Activated CD4-positive, alpha-beta T cell treated with anti-CD3 and anti-CD28 coated beads for 36 hours (primary cell): ENCODE measurements at regions not wholly inside any gene's neighbourhood (a gene's known extent, or its start where the extent isn't known, plus 50 kb on each side); places are given as distances from the start of the nearest gene placed in this dataset.
"Not testable (repeated sequence)": the region's sequence is repeated elsewhere in the genome, so short reads cannot be mapped to it uniquely, and the experiment has no call there.

Experiments used
- ATAC-seq: fragments of 200-7000 bp; cut with Tn5 transposase; one replicate; pipeline ENCODE4 v1.10.0; 2021; ENCODE audit warnings: mild to moderate bottlenecking, moderate library complexity
- CTCF ChIA-PET: fragments of 350-600 bp; sonication (Branson Sonifier 250); formaldehyde crosslinking; loops from one replicate; lab custom pipeline; 2021; ENCODE audit warnings: antibody characterized with exemption; lab: Charles Lee
- POLR2A ChIA-PET: fragments of 350-600 bp; sonication (Branson Sonifier 250); formaldehyde crosslinking; loops from one replicate; lab custom pipeline; 2021; ENCODE audit warnings: antibody characterized with exemption, inconsistent platforms; lab: Charles Lee
- DNase-seq: peaks from one replicate; pipeline ENCODE4 v3.0.0-alpha.2; 2020
- H3K27ac Mint-ChIP-seq: one replicate; pipeline ENCODE4 v1.8.0; 2021; ENCODE audit warnings: mixed read lengths
- H3K27me3 Mint-ChIP-seq: one replicate; pipeline ENCODE4 v1.8.0; 2021; ENCODE audit warnings: mixed read lengths
- H3K36me3 Mint-ChIP-seq: one replicate; pipeline ENCODE4 v1.8.0; 2021; ENCODE audit warnings: low read depth, mixed read lengths
- H3K4me1 Mint-ChIP-seq: one replicate; pipeline ENCODE4 v1.8.0; 2021; ENCODE audit warnings: mixed read lengths
- H3K4me3 Mint-ChIP-seq: one replicate; pipeline ENCODE4 v1.8.0; 2021; ENCODE audit warnings: mild to moderate bottlenecking, moderate library complexity, mixed read lengths
- H3K9me3 Mint-ChIP-seq: one replicate; pipeline ENCODE4 v1.8.0; 2021; ENCODE audit warnings: low read depth, mixed read lengths
- intact Hi-C, 2 experiments: fragments of 100-400 bp; cut with DNase I in 1 of 2; cut with micrococcal nuclease in 1 of 2; formaldehyde crosslinking; loops; one replicate each; pipeline versions ENCODE4 v1.14.2 to v1.15.1; 2022 to 2024; cut with DNase I, micrococcal nuclease

GRCh38 chr1:234780112-234780511 is 170.1 kb upstream of the IRF2BP2 start:
- POLR2A ChIA-PET, result no interaction called here
- no peak for ATAC-seq
- H3K9me3 Mint-ChIP-seq, result peaks cover 4% of the 10 kb centered on the region

GRCh38 chr1:234779600-234779999 is 169.6 kb upstream of the IRF2BP2 start:
- H3K27me3 Mint-ChIP-seq, POLR2A ChIA-PET, H3K9me3 Mint-ChIP-seq, H3K4me1 Mint-ChIP-seq, intact Hi-C loops, H3K36me3 Mint-ChIP-seq, H3K27ac Mint-ChIP-seq, DNase-seq, H3K4me3 Mint-ChIP-seq, ATAC-seq: not testable (repeated sequence)
- CTCF ChIA-PET, result interaction anchor here (1.0 kb wide), 1 partner anchor 85 kb away, joined by 4 read pairs; no protein-coding TSS in a partner anchor

More at GRCh38 chr1:234780112-234780511, 170.1 kb upstream of the IRF2BP2 start:
- Mint-ChIP-seq H3K4me3 (no peak overlapping the region), H3K27me3 (no peaks in the 10 kb centered on the region), H3K4me1 (no peaks in the 10 kb centered on the region), H3K36me3 (no peaks in the 10 kb centered on the region), H3K27ac (no peak overlapping the region)
- DNase-seq, result no peak
- CTCF ChIA-PET, result interaction anchor here (0.6 to 1.0 kb wide), 3 partner anchors 50 to 95 kb away, joined by 3 to 4 read pairs (median 3); no protein-coding TSS in a partner anchor
- intact Hi-C loops, result no loop called here

- POLR2A ChIA-PET, result no interaction called here
- H3K27ac Mint-ChIP-seq, result no peak overlapping the region
- no peak for DNase-seq
- intact Hi-C loops, result no loop called here
- H3K4me3 Mint-ChIP-seq, result no peak overlapping the region
- ATAC-seq, result no peak
- CTCF ChIA-PET, result no interaction called here
- no peaks in the 10 kb centered on the region for H3K36me3 Mint-ChIP-seq
- H3K4me1 Mint-ChIP-seq, result peaks cover under 1% of the 10 kb centered on the region
- peaks cover 5% of the 10 kb centered on the region for H3K9me3 Mint-ChIP-seq
- no peaks in the 10 kb centered on the region for H3K27me3 Mint-ChIP-seq
These were observed 169.2 kb upstream of the IRF2BP2 start for GRCh38 chr1:234779160-234779538.

- intact Hi-C loops, result no loop called here
- CTCF ChIA-PET, result interaction anchor here (1.1 kb wide), 1 partner anchor 53 kb away, joined by 4 read pairs; no protein-coding TSS in a partner anchor
- ATAC-seq, result no peak
These were observed 168.5 kb upstream of the IRF2BP2 start for GRCh38 chr1:234778221-234779159.

DNA sequence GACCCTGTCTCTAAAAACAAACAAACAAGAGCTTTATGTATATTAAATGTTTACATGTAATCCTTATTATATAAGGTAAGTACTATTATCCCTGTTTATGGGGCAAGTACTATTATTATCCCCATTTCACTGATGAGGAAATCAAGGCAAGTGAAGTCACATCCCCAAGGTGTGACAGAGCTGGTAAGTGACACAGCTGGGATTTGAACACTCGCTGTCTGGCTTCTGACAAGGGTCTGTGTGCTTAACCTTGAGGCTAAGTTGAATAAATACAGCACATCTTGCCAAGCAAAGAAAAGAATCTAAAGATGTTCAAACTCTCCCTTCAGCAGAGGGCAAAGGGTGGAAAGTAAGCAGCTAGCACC is 167.9 kb upstream of the IRF2BP2 start:
- intact Hi-C loops, result no loop called here
- DNase-seq (no peak), ATAC-seq (no peak)
- H3K27ac Mint-ChIP-seq, result no peak overlapping the region
- H3K27me3 Mint-ChIP-seq, result no peaks in the 10 kb centered on the region
- peaks cover 7% of the 10 kb centered on the region for H3K4me1 Mint-ChIP-seq
- H3K36me3 Mint-ChIP-seq, result no peaks in the 10 kb centered on the region
- CTCF ChIA-PET, result interaction anchor here (1.1 kb wide), 1 partner anchor 52 kb away, joined by 4 read pairs; no protein-coding TSS in a partner anchor
- H3K4me3 Mint-ChIP-seq, result no peak overlapping the region
- POLR2A ChIA-PET, result no interaction called here
- H3K9me3 Mint-ChIP-seq, result peaks cover 5% of the 10 kb centered on the region

More at GRCh38 chr1:234778221-234779159, 168.5 kb upstream of the IRF2BP2 start:
- no peaks in the 10 kb centered on the region for H3K27me3 Mint-ChIP-seq
- H3K4me3 Mint-ChIP-seq, result no peak overlapping the region
- peaks cover 5% of the 10 kb centered on the region for H3K9me3 Mint-ChIP-seq
- H3K36me3 Mint-ChIP-seq, result no peaks in the 10 kb centered on the region
- peaks cover 5% of the 10 kb centered on the region for H3K4me1 Mint-ChIP-seq
- POLR2A ChIA-PET, result no interaction called here
- no peak overlapping the region for H3K27ac Mint-ChIP-seq
- DNase-seq, result no peak

DNA sequence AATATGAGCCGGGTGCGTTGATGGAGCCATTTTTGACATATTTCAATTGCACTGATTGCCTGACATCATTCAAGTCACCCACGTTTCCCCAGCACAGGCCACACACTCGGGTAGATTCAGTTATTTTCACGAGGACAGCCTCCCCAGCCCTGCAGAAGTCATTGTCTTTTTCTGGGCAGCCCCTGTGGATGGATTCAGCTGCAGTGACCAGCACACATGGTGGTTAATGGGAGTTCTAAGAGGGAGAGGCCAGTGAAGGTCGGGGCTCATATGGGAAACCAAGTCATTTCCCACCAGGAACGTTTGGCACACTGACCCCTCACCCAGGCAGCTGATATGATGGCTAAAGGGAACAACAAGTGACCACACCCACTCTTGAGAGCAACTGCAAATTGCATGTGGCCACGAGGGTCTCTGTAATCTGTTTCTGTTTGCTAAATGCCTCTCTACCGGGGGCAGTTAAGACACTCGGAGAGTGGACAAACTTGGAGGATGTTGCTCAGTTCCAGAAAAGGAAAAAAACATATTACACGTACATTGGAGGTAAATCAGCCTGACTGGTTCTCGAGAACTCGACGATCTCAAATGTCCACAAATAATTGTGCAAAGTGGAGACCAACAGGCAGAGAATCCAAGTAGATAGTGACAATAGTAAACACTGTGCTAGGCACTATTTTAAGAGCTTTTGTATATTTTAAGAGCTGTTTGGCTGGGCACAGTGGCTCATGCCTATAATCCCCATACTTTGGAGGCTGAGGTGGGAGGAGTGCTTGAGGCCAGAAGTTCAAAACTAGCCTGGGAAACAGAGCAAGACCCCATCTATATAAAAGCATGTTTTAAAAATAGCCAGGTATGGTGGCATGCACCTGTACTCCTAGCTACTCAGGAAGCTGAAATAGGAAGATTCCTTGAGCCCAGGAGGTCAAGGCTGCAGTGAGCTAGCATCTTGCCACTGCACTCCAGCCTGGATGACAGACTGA is 167.2 kb upstream of the IRF2BP2 start:
- no peaks in the 10 kb centered on the region for H3K27me3 Mint-ChIP-seq
- intact Hi-C loops, result no loop called here
- H3K4me1 Mint-ChIP-seq, result peaks cover 13% of the 10 kb centered on the region
- DNase-seq, result no peak
- peaks cover 5% of the 10 kb centered on the region for H3K9me3 Mint-ChIP-seq
- no peak for ATAC-seq
- H3K36me3 Mint-ChIP-seq, result no peaks in the 10 kb centered on the region
- no peak overlapping the region for H3K27ac Mint-ChIP-seq
- ChIA-PET POLR2A (no interaction called here), CTCF (interaction anchor here (1.1 kb wide), 1 partner anchor 51 kb away, joined by 4 read pairs; no protein-coding TSS in a partner anchor)
- no peak overlapping the region for H3K4me3 Mint-ChIP-seq

DNA sequence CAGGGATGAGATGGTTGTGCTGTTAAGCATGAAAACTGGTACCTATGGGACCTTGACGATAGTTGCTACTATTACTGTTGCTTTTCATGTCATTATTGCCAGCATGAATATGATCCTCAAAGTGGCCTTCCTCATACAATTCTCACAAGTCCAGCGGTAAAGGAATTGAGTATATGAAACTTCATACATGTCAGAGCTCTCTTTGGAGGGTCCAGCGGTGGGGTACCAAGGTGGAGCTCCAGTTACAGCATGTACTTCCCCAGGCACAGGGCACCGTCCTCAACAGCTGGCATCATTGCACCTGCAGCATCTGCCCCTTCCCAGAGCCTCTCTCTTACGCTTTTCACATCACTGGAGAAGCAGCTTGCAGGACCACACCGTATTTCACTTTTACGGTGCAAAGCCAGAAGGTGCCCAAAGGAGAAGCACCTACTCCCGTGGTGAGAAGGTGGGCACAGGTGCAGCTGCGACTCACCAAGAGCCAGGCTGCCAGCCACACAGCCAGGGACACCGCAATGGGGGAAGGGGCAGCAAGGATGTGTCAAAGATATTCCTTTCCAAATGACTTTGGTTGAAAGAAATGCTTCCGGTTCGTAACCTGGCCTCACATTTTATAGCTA is 166.4 kb upstream of the IRF2BP2 start:
- Mint-ChIP-seq H3K27me3 (no peaks in the 10 kb centered on the region), H3K4me3 (no peak overlapping the region), H3K36me3 (peaks cover 3% of the 10 kb centered on the region), H3K4me1 (peaks cover 21% of the 10 kb centered on the region), H3K9me3 (peaks cover 5% of the 10 kb centered on the region), H3K27ac (no peak overlapping the region)
- DNase-seq (no peak), ATAC-seq (no peak)
- ChIA-PET CTCF (interaction anchor here (1.0 to 1.3 kb wide), 2 partner anchors 69 to 236 kb away, joined by 5 to 6 read pairs; no protein-coding TSS in a partner anchor), POLR2A (interaction anchor here (0.6 to 0.9 kb wide), 3 partner anchors 67 to 183 kb away, joined by 3 to 5 read pairs (median 4); no protein-coding TSS in a partner anchor)
- intact Hi-C loops, result no loop called here

- ChIA-PET POLR2A (interaction anchor here (0.6 to 0.9 kb wide), 3 partner anchors 67 to 182 kb away, joined by 3 to 5 read pairs (median 4); no protein-coding TSS in a partner anchor), CTCF (interaction anchor here (0.7 to 1.3 kb wide), 6 partner anchors 45 to 275 kb away, joined by 3 to 6 read pairs (median 3); no protein-coding TSS in a partner anchor)
- Mint-ChIP-seq H3K27me3 (no peaks in the 10 kb centered on the region), H3K36me3 (peaks cover 3% of the 10 kb centered on the region), H3K27ac (peak overlapping the region; percentile 49), H3K9me3 (peaks cover 5% of the 10 kb centered on the region), H3K4me1 (peaks cover 28% of the 10 kb centered on the region), H3K4me3 (no peak overlapping the region)
- ATAC-seq (peak; percentile 56), DNase-seq (peak; percentile 69)
- intact Hi-C loops, result no loop called here
These were observed 165.7 kb upstream of the IRF2BP2 start for GRCh38 chr1:234775477-234776246.

- H3K4me1 Mint-ChIP-seq, result peaks cover 35% of the 10 kb centered on the region
- CTCF ChIA-PET, result interaction anchor here (0.7 to 1.3 kb wide), 7 partner anchors 45 to 668 kb away, joined by 3 to 6 read pairs (median 3); no protein-coding TSS in a partner anchor
- H3K27ac Mint-ChIP-seq, result peak overlapping the region; percentile 49
- intact Hi-C loops, result loop anchor here (5.0 kb wide), 2 partner anchors 278 to 288 kb away; no protein-coding TSS in a partner anchor
- ATAC-seq, result no peak
- H3K4me3 Mint-ChIP-seq, result no peak overlapping the region
- POLR2A ChIA-PET, result interaction anchor here (1.0 kb wide), 1 partner anchor 164 kb away, joined by 3 read pairs; no protein-coding TSS in a partner anchor
- H3K27me3 Mint-ChIP-seq, result no peaks in the 10 kb centered on the region
- H3K36me3 Mint-ChIP-seq, result peaks cover 3% of the 10 kb centered on the region
- peaks cover 5% of the 10 kb centered on the region for H3K9me3 Mint-ChIP-seq
- DNase-seq, result no peak
These were observed 165.0 kb upstream of the IRF2BP2 start for GRCh38 chr1:234774971-234775370.
